ENCODE measurements at regions not wholly inside any gene's neighbourhood (a gene's known extent, or its start where the extent isn't known, plus 50 kb on each side); places are given as distances from the start of the nearest gene placed in this dataset.
A peak's percentile ranks its signal among the peaks of the same experiment; 100 is the strongest.
"Not testable (repeated sequence)": the region's sequence is repeated elsewhere in the genome, so short reads cannot be mapped to it uniquely, and the experiment has no call there.

DNA sequence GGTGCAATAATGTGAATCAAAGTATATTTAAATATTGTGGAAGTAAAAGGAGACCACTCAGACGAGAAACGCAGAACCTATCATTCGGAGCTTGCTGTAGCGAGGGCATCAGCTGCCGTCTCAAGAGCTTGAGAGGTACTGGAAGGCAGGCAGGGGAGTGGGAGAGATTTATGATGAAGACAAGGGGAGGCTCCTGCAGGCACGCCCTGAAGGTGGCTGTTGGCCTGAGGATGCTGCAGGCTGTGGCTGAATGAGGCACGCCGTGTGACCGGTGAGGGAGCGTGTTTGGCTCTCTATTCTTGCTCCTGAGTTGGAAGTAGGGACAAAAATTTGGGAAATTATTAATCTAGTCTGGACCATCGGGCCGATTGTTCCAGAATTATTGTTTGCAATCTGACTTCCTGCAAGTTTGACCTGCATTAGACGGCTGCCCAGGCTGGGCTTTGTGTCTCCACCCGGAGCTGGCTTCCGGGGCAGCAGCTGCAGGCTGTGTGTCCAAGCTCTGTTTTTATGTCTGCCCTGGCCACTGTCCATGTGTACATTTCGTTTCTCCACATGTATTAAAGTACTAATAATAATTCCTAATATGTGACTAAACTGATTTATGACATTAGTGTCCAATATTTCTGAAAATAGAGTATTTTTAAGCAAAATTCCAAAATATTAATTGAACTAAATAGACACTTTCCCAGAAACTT is 91.1 kb upstream of the ANKRD10 start:
- no peak for DNase-seq (ENCODE audit: low read depth, low spot score)

DNA sequence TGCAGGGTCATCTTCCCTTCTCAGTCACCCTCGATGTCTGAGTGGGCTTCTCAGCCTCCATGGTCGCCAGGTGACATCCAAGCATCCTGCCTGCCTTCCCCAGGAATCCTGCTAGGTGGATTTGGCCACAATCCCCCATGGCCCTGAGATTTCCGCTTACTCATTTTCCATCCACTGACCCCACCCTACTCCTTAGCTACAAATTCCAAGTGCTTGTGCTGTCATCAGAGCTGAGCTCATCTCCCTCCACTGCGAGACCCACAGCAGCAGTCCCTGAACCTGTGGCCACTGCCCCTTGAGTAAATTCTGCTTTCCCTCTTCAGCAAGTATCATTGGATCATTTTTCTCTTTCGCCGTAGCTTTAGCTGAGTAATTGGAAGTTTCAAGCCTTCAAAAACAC is 90.5 kb upstream of the ANKRD10 start:
- DNase-seq (ENCODE audit: low read depth, low spot score) = no peak

DNA sequence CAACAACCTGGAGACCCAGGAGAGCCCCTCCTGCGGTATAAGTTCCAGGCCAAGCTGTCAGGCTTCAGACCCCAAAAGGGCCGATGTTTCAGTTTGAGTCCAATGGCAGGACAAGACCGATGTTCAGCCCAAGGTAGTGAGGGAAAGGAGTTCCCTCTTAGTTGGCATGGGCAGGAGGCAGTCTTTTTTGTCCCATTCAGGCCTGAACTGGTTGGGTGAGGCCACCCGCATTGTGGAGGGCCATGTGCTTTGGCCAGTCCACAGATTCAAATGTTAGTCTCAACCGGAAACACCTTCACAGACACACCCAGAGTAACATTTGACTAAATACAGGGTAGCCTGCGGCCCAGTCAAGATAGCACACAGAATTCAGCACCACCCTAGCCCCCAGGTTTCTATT is 89.6 kb upstream of the ANKRD10 start:
- DNase-seq (ENCODE audit: low read depth, low spot score) = no peak

DNA sequence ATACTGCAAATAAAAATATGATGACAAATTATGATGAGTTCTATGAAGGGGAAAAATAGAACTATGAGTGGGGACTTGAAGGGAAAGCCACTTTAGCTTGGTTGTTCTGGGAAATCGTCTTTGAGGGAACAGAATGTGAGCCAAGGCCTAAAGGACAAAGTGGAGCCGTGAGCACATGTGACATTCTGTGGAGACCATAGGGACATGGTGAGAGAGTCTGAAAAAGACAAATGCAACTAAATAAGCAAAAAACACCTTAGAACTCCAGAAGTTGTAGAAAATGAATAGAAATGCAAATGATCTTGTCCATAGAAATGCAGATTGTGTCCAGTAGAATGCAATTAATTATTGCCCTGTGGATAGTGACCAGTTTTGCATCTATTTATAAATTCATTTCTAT is 86.8 kb upstream of the ANKRD10 start:
- no peak for DNase-seq (ENCODE audit: low read depth, low spot score)

DNA sequence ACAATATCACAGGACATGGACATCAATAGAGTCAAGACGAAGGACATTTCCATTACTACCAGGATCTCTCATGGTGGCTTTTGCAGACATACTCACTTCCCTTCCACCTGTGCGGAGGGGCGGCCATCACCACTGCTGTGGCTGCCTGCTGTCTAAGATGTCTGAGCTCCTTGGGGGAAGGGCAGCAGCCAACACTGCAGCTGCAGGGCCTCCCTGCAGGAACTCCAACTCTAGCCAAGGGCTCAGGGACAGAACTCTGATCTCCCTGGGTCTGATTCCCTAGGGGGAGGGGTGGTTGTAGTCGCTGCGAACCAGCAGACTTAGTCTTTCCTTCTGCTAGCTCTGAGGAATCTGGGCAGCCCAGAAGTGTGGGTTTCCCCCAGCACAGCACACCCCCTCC is 78.9 kb upstream of the ANKRD10 start:
- DNase-seq (ENCODE audit: low read depth, low spot score) = peak; percentile 51

DNA sequence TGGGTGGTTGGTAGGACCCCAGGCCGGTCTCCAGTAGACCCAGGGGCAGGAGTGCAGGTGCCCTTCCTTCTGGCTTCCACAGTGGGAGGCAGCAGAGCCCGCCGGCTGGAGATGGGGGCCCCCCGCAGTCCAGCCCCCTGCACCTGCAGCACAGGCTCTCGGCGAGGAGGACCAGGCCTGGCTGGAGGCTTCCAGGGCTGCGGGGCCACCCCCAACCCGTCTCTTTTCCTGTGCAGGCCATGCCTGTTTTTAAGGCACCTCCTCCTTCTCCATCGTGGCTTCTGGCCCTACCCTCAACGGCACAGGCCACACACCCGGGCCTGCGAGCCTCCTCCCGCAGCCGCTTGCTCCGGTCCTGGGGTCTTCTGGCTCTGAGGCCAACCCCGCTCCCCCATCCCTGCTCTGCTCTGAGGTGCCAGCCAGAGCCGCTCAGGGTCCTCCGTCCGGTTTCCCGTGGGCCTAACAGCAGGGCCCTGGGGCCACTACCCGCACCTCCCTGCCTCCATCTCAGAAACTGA is 77.2 kb upstream of the ANKRD10 start:
- no peak for DNase-seq (ENCODE audit: low read depth, low spot score)

DNA sequence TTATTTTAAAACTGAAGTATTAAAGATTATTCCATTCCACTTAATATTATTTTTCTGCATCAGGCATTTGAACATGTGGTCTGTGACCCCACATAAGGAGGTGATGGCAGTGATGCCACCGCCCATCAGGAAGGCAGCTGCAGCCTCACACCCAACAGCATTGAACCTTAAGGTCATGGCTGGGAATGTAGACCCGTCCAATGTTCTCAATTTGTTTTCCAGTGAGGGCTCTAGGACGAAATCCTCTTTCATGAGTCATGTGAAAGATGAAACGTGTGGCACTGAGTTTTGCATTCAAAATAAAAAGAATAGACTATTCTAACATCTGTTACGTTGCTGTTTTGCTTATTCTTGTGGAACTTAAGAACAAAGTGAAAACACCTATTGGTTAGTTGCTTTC is 74.5 kb upstream of the ANKRD10 start:
- no peak for DNase-seq (ENCODE audit: low read depth, low spot score)

DNA sequence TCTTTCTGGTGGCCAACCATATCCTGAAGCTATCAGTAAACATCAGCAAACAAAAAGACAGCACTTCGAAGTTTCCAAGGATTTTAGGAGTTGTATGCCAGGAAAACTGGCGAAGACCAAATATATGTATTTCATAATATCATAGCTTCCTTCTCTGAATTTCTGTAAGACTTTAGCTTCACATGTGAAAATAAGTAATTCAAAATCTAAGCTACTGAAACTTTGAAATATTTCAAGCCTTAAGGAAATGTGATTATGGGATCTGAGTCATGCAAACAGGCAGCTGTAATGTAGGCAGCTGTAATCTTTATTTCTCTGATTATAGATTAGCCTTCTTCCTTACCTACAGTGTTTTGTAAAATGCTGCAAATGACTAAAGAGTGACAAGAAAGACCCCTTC is 70.7 kb upstream of the ANKRD10 start:
- DNase-seq (ENCODE audit: low read depth, low spot score) = no peak

DNA sequence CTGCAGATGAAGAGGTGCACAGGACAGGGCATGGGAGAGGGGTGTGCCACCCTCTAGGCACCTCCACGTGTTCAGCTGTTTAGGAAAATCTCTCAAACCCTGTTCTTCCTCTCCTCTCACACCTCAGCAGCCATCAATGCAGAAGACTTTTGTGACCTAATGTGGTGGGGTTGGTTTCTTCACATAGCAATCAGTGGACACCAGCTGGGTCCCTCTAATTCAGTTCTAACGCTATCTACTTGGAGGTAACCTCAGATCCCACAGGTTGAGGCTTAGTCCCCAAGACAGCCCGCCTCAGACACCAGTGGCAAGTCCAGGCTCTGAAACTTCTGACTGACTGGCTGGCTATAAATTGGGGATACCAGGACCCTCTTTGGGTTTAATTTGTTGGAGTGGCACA is 69.9 kb upstream of the ANKRD10 start:
- no peak for DNase-seq (ENCODE audit: low read depth, low spot score)

DNA sequence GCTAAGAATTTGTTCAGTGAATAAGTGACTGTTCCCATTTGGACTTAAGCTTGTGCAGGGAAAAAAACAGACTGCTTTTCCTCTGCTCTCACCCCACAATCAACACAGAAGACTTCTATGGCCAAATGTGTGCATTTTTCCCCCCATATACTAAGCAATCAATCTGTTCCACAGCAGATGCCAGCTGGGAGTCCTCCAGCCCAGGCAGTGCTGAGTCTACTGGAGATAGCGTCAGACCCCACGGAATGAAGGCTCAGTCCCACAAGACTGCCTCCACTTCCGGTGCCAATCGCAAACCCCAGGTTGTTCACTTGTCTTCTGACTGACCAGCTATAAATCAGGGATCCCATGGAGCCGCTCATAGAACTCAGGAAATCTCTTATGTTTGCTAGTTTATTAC is 69.5 kb upstream of the ANKRD10 start:
- DNase-seq (ENCODE audit: low read depth, low spot score) = no peak

DNA sequence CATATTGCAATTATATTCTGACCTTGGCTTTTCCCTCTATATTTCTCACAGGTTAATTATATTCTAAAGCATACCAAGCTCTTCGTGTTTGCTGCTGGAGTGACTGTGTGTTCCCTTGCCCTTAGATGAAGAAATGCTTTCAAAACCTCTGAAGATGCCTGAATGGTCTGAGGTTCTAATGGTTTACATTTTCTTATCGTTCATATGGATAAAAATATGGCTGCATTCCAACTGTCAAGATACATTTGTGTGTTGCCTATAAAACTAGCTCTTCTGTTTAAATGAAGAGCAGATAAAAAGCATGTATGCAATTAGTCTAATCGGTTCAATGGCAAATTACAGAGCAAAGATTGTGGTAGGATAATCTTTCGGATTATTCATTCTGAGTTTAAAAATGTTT is 68.4 kb upstream of the ANKRD10 start:
- no peak for DNase-seq (ENCODE audit: low read depth, low spot score)

DNA sequence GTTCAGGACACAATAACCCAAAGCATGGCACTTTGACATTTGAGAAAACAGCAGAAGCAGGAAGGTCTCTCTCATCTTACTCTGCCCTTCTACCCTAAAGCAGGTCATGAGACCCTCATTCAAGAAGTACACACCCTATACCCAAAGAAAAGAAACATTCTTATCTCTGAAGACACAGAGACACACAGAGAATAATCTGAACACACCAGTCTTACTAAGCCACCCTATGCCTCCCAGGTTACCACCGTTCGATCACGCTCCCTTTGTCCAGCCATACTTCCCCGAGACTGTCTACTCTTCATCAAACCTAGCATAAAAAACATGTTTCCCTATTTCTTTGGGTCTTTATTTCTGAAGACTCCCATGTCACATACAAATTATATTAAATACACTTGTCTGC is 66.5 kb upstream of the ANKRD10 start:
- DNase-seq (ENCODE audit: low read depth, low spot score) = no peak

DNA sequence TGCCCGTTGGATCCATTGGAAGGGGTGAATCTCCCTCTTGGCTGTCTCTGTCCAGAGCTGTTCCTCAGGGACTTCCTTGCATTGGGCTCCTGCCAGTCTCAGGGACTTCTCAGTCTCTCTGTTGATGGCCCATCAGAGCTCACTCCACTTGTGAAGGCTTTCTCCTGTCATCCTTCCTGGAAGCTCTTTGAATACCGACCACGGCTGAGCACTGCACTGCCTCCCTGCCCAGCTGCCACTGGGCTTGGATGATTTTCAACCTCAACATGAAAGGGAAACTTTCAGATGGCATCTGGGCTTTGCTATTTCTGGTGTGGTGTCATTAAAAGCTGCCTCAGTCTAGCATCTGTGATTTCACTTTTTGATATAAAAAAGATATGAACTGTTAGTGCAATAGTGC is 66.1 kb upstream of the ANKRD10 start:
- DNase-seq (ENCODE audit: low read depth, low spot score) = no peak

DNA sequence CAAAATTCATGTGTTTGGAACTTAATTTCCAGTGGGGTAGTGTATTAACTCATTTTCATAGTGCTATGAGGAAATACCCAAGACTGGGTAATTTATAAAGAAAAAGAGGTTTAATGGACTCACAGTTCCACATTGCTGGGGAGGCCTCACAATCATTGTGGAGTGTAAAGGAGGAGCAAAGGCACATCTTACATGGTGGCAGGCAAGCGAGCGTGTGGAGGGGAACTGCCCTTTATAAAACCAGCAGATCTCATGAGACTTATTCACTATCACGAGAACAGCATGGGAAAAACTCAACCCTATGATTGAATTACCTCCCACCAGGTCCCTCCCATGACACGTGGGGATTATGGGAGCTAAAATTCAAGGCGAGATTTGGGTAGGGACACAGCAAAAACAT is 64.3 kb upstream of the ANKRD10 start:
- not testable (repeated sequence) for DNase-seq (ENCODE audit: low read depth, low spot score)

DNA sequence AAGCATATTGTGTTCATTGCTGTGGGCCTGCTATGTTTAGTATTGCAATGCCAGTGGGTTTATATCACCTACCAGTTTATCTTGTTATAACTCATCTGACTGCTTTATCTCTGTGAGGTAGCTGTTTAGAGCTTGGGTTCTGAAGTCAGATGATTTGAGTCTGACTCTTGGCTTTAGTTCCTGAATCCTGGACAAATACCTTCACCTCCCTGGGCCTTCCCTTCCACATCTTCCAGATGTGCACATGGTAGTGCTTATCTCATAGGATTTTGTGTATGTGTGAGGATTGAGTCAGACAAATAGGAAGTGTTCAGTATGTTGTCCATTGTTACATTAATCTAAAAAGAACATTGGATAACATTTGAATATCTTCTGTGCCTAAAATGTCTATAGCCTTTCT is 63.5 kb upstream of the ANKRD10 start:
- no peak for DNase-seq (ENCODE audit: low read depth, low spot score)

DNA sequence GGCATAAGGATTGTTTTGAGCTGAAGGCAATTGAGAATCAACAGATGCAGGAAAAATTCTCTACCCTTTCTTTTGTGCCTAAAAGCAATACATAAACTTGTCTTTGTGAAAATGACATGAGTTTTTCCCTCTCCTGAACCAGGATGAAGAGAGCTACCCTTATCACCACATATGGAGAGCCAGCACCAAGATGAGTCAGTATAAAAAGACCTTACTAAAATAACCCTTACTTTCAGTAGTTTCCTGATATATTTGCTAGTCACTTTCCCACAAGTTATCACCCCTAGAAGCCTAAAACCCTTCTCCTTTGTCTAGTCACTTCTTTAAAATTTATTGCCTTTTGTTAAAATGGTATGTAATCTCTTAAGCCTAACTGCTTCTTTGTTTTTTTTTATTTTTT is 61.9 kb upstream of the ANKRD10 start:
- DNase-seq (ENCODE audit: low read depth, low spot score) = no peak

DNA sequence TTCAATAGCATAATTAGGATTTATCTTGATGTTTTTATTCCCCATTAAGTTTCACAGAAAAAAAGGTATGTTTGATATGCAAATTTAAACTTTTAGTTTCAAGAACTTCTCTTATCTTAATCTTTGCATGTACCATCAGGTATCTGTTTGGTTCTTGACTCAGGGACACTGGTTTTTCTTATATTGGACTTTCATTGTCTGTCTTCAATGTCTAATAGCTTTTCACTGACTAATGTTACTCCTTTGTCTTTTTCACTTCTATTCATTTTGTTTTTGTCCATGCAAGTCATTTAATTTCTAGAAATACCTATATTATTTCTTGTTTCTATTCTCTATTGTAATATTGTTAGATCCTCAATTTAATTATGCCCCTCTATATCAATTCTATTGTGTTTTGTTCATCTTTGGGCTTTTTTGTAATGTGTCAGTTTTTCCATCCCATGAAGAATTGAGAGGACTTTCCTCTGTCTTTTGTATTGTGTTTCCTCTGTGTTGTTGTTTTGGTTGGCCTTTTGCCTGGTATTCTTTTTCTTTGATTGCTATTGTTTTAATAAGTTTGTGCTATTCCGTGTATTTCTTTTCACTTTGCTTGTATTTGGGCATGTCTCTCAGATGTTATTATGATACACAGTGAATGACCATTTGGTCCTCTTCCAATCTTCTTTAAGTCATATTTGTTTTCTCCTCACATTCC is 58.3 kb upstream of the ANKRD10 start:
- DNase-seq (ENCODE audit: low read depth, low spot score) = no peak

DNA sequence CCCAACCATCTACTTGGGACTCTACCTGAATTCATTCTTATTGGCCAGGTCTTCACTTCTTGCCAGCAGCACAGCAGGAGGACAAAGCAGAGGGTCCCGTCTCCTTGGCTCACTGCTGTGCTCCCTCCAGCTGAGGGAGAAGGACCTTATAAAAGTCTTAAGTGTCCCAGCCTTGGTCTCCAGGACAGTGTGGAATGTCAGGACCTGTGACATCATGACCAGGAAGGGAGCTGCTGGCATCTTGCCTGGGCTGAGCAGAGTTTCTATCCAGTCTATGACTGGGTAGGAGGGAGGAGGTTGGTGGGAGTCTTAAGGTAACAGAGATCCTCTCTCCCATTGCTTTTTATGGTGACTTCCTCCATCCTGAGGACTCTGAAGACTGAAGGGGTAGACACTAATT is 56.6 kb upstream of the ANKRD10 start:
- no peak for DNase-seq (ENCODE audit: low read depth, low spot score)

DNA sequence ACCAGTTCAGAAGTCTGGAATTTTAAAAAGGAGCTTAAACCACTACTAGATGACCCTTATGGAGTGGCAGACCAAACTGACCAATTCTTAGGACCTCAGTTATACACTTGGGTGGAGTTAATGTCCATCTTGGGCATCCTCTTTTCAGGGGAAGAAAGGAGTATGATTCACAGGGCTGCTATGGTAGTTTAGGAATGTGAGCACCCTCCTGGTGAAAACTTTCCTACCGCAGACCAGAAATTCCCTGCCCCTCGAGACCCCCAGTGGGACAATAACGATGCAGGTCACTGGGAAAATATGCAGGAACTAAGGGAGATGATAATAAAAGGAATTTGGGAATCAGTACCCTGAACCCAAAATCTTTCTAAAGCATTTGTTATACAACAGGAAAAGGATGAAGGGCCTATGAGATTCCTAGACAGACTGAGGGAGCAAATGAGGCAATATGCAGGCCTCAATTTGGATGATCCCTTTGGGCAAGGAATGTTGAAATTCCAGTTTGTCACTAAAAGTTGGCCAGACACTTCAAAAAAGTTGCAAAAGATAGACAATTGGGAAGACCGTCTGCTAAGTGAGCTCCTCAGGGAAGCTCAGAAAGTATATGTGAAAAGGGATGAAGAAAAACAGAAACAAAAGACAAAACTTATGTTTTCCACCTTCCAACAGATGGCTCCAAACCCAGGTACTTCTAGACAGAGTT is 52.4 kb upstream of the ANKRD10 start:
- peak; percentile 45 for DNase-seq (ENCODE audit: low read depth, low spot score)

DNA sequence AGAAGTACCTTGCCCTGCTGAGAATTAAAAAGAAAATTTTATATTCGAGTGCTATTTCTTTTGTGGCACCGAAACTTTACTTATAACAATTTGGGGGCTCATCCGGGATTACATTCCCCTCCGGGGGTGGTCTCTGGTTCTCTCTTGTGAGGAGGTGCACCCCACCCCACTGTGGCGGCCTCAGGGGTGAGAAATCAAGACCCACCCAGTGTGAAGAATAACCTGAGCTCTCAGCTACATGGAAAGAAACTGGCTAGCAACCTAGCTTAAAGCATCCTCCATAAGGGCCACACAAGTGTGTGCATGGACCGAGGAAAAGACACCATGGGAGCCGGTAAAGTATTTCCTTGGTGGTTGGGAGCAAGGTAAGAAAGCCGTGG is 50.9 kb upstream of the ANKRD10 start:
- DNase-seq (ENCODE audit: low read depth, low spot score) = no peak

DNA sequence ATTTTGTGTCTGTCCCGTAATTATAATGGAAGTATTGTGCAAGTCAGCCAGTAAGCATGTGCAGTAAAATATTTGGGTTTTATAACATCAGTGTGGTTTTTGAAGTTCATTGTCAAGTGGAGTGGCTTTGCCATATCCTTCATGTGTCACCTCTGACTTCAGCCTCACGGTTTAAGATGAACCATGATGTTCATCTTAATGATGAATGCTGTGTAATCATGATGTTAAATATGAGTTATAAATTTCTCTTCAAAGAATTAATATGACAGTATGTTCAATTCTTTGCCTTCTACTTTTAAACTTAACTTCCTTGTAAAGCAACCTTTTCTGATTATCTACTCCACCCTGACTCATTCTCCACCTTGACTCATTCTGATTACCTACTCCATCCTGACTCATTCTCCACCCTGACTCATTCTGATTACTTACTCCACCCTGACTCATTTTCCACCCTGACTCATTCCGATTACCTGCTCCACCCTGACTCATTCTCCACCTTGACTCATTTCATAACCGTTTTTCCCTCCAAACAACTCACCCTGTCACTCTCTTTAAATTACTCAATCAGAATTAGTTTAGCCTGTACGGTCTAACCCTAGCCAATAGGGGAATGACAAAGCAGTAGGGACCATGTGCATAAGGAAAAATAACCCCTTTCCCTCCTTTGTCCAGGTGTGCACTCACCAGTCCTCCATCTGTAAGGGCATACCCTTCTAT is 50.3 kb upstream of the ANKRD10 start:
- no peak for DNase-seq (ENCODE audit: low read depth, low spot score)
